Ishikawa (cell line): ENCODE measurements at regions not wholly inside any gene's neighbourhood (a gene's known extent, or its start where the extent isn't known, plus 50 kb on each side); places are given as distances from the start of the nearest gene placed in this dataset.

ENCODE experiments used
- CEBPB ChIP-seq: IDR thresholded peaks from 2 replicates; pipeline ENCODE4 v1.6.1; 2012
- CREB1 ChIP-seq: IDR thresholded peaks from 2 replicates; pipeline ENCODE4 v1.6.1; 2012; ENCODE audit warnings: low read depth
- EGR1 ChIP-seq: IDR thresholded peaks from 2 replicates; pipeline ENCODE4 v1.6.1; 2012
- EP300 ChIP-seq: IDR thresholded peaks from 2 replicates; pipeline ENCODE4 v1.6.1; 2012; ENCODE audit warnings: borderline replicate concordance
- FOXM1 ChIP-seq: IDR thresholded peaks from 2 replicates; pipeline ENCODE4 v1.6.1; 2012; ENCODE audit warnings: low read depth, borderline replicate concordance
- MAX ChIP-seq: IDR thresholded peaks from 2 replicates; pipeline ENCODE4 v1.6.1; 2012
- NFIC ChIP-seq: IDR thresholded peaks from 2 replicates; pipeline ENCODE4 v1.6.1; 2012
- RAD21 ChIP-seq: IDR thresholded peaks from 2 replicates; pipeline ENCODE4 v1.6.1; 2012; ENCODE audit warnings: low read depth
- TAF1 ChIP-seq: IDR thresholded peaks from 2 replicates; pipeline ENCODE4 v1.6.1; 2012; ENCODE audit warnings: low read depth, mild to moderate bottlenecking
- TCF12 ChIP-seq: IDR thresholded peaks from 2 replicates; pipeline ENCODE4 v1.6.1; 2012; ENCODE audit warnings: low read depth
- TEAD4 ChIP-seq: IDR thresholded peaks from 2 replicates; pipeline ENCODE4 v1.6.1; 2012
- YY1 ChIP-seq: IDR thresholded peaks from 2 replicates; pipeline ENCODE4 v1.6.1; 2012; ENCODE audit warnings: low read depth
- ZBTB7A ChIP-seq: IDR thresholded peaks from 2 replicates; pipeline ENCODE4 v1.6.1; 2012; ENCODE audit warnings: low read depth
- TF ChIP-seq, protein P1 (sequence below): IDR thresholded peaks from 2 replicates; pipeline ENCODE4 v1.6.1; 2012
- TF ChIP-seq, protein P2 (sequence below): IDR thresholded peaks from 2 replicates; pipeline ENCODE4 v1.6.1; 2012; ENCODE audit warnings: low read depth, mild to moderate bottlenecking

- TF ChIP-seq EP300 (no peak), YY1 (no peak), TEAD4 (no peak), TAF1 (no peak), RAD21 (no peak), CREB1 (no peak), MAX (no peak), NFIC (no peak), CEBPB (no peak), EGR1 (no peak)
- TF ChIP-seq, protein P1, sequence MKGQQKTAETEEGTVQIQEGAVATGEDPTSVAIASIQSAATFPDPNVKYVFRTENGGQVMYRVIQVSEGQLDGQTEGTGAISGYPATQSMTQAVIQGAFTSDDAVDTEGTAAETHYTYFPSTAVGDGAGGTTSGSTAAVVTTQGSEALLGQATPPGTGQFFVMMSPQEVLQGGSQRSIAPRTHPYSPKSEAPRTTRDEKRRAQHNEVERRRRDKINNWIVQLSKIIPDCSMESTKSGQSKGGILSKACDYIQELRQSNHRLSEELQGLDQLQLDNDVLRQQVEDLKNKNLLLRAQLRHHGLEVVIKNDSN, result no peak
- TF ChIP-seq, protein P2, sequence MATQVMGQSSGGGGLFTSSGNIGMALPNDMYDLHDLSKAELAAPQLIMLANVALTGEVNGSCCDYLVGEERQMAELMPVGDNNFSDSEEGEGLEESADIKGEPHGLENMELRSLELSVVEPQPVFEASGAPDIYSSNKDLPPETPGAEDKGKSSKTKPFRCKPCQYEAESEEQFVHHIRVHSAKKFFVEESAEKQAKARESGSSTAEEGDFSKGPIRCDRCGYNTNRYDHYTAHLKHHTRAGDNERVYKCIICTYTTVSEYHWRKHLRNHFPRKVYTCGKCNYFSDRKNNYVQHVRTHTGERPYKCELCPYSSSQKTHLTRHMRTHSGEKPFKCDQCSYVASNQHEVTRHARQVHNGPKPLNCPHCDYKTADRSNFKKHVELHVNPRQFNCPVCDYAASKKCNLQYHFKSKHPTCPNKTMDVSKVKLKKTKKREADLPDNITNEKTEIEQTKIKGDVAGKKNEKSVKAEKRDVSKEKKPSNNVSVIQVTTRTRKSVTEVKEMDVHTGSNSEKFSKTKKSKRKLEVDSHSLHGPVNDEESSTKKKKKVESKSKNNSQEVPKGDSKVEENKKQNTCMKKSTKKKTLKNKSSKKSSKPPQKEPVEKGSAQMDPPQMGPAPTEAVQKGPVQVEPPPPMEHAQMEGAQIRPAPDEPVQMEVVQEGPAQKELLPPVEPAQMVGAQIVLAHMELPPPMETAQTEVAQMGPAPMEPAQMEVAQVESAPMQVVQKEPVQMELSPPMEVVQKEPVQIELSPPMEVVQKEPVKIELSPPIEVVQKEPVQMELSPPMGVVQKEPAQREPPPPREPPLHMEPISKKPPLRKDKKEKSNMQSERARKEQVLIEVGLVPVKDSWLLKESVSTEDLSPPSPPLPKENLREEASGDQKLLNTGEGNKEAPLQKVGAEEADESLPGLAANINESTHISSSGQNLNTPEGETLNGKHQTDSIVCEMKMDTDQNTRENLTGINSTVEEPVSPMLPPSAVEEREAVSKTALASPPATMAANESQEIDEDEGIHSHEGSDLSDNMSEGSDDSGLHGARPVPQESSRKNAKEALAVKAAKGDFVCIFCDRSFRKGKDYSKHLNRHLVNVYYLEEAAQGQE, result no peak
These were observed 290.8 kb upstream of the MDGA2 start for GRCh38 chr14:47966076-47966810.

GRCh38 chr14:47961634-47962033 is 286.2 kb upstream of the MDGA2 start:
- TF ChIP-seq YY1 (no peak), NFIC (no peak)

GRCh38 chr14:47959740-47960139 is 284.3 kb upstream of the MDGA2 start:
- TF ChIP-seq RAD21 (no peak), TAF1 (no peak), TCF12 (no peak), MAX (no peak), TEAD4 (no peak), EP300 (no peak), FOXM1 (no peak), YY1 (no peak), NFIC (no peak), ZBTB7A (no peak), EGR1 (no peak), CEBPB (no peak)
- TF ChIP-seq, protein P1, result no peak
- TF ChIP-seq, protein P2, result no peak

- no peak for TF ChIP-seq FOXM1
- no peak for TF ChIP-seq NFIC
- TF ChIP-seq EGR1, result no peak
- no peak for TF ChIP-seq CREB1
- no peak for TF ChIP-seq YY1
- TF ChIP-seq EP300, result no peak
These were observed 273.6 kb upstream of the MDGA2 start for GRCh38 chr14:47949006-47949405.

DNA sequence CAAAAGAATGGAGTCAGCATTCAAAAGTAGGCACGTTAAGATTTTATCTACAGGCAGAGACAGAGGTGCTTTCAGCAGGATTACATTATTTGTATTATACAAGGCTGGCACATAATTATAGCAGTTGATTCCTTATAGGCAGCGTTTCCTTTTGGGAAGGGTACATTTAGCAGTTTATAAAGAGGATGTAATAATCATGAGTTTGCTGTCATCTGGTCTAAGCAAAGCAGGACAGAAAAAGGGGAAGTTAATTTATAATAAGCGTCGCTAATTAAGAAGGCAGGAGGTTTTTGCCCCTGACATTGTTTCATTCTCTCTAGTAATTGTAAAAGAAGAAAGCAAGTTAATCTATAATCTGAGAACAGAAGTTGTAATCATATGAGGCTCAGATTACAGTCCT is 259.9 kb upstream of the MDGA2 start:
- no peak for TF ChIP-seq CREB1
- no peak for TF ChIP-seq TAF1
- TF ChIP-seq EP300, result no peak
- TF ChIP-seq RAD21, result no peak
- no peak for TF ChIP-seq CEBPB
- TF ChIP-seq, protein P1, result no peak
- no peak for TF ChIP-seq FOXM1
- no peak for TF ChIP-seq MAX
- no peak for TF ChIP-seq TEAD4
- TF ChIP-seq NFIC, result no peak
- TF ChIP-seq, protein P2, result no peak
- TF ChIP-seq TCF12, result no peak
- TF ChIP-seq ZBTB7A, result no peak
- no peak for TF ChIP-seq EGR1
- TF ChIP-seq YY1, result no peak
